Loucy (cell line): ENCODE measurements at regions not wholly inside any gene's neighbourhood (a gene's known extent, or its start where the extent isn't known, plus 50 kb on each side); places are given as distances from the start of the nearest gene placed in this dataset.

Experiments
- H2AFZ ChIP-seq: fragments of 200-600 bp; sonication (generic); 2 replicates; pipeline ENCODE4 v1.6.0; 2016; ENCODE audit warnings: antibody characterized with exemption, mild to moderate bottlenecking, low read length, moderate library complexity
- H3F3A ChIP-seq: fragments of 200-600 bp; 2 replicates; pipeline ENCODE4 v1.6.0; 2016; ENCODE audit warnings: antibody characterized with exemption, low read depth, mild to moderate bottlenecking
- H3K27me3 ChIP-seq: fragments of 200-600 bp; sonication (generic); 2 replicates; pipeline ENCODE4 v1.6.1; 2014; ENCODE audit warnings: low read length, mild to moderate bottlenecking; ENCODE audit not compliant: insufficient read depth, poor library complexity, severe bottlenecking
- H3K36me3 ChIP-seq: fragments of 200-600 bp; sonication (generic); 2 replicates; pipeline ENCODE4 v1.6.1; 2016; ENCODE audit warnings: low read length; ENCODE audit not compliant: insufficient read depth
- H3K4me1 ChIP-seq: fragments of 200-600 bp; sonication (generic); 2 replicates; pipeline ENCODE4 v1.5.1; 2014; ENCODE audit warnings: low read length, mild to moderate bottlenecking; ENCODE audit not compliant: insufficient read depth, poor library complexity, severe bottlenecking
- H3K4me2 ChIP-seq: fragments of 200-600 bp; sonication (generic); 2 replicates; pipeline ENCODE4 v1.6.0; 2014; ENCODE audit warnings: antibody characterized with exemption, low read length, low read depth, mild to moderate bottlenecking; ENCODE audit not compliant: poor library complexity, severe bottlenecking
- H3K4me3 ChIP-seq: fragments of 200-600 bp; sonication (generic); 2 replicates; pipeline ENCODE4 v1.5.1; 2014; ENCODE audit warnings: low read length, mild to moderate bottlenecking, mixed read lengths; ENCODE audit not compliant: poor library complexity, severe bottlenecking
- H3K79me2 ChIP-seq: fragments of 200-600 bp; sonication (generic); 2 replicates; pipeline ENCODE4 v1.6.1; 2014; ENCODE audit warnings: low read length; ENCODE audit not compliant: insufficient read depth
- H3K9ac ChIP-seq: fragments of 200-600 bp; sonication (generic); 2 replicates; pipeline ENCODE4 v1.6.0; 2014; ENCODE audit warnings: mild to moderate bottlenecking, low read depth, low read length, moderate library complexity; ENCODE audit not compliant: poor library complexity, severe bottlenecking
- H3K9me2 ChIP-seq: fragments of 200-600 bp; sonication (generic); replicated peaks from 2 replicates; pipeline ENCODE4 v1.6.1; 2016; ENCODE audit warnings: low read depth, low read length, mixed read lengths
- H3K9me3 ChIP-seq: fragments of 200-600 bp; sonication (generic); 2 replicates; pipeline ENCODE4 v1.6.1; 2014; ENCODE audit warnings: mild to moderate bottlenecking, antibody characterized with exemption, low read length, low read depth; ENCODE audit not compliant: insufficient read depth
- H4K20me1 ChIP-seq: fragments of 200-600 bp; sonication (generic); 2 replicates; pipeline ENCODE4 v1.6.0; 2014; ENCODE audit warnings: antibody characterized with exemption, low read length, mild to moderate bottlenecking; ENCODE audit not compliant: insufficient read depth, poor library complexity, severe bottlenecking
- EZH2phosphoT487 ChIP-seq: fragments of 200-600 bp; IDR thresholded peaks from 2 replicates; pipeline ENCODE4 v1.6.1; 2018; ENCODE audit warnings: antibody characterized with exemption, mild to moderate bottlenecking, moderate library complexity, borderline replicate concordance
- TF ChIP-seq, protein P1 (sequence below): fragments of 200-600 bp; sonication (generic); conservative IDR thresholded peaks from 2 replicates; pipeline ENCODE4 v1.5.1; 2014; ENCODE audit warnings: mild to moderate bottlenecking, antibody characterized with exemption, low read length

DNA sequence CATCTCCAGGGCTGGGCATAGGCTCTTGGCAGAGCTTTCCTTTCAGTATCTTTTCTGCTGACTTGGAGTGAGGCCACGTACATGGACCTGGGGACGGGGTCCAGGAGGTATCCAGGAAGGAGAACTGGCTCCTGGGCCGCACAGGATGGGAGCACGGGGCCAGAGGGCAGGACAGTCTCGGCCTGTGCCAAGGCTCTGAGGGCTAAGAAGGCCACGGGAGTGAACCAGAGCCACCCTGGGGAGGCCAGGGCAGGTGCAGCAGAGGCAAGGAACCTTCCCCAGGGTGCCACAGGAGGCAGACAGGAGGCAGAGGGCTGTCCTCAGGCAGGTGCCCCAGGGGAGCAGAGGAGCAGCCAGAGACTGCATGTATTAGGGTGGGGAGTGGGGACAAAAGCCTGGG is 50.3 kb downstream of the PLXNA1 start:
- H2AFZ ChIP-seq, result no peak overlapping the region
- H3K4me3 ChIP-seq, result no peak overlapping the region
- H3K36me3 ChIP-seq, result no peaks in the 10 kb centered on the region
- H3K27me3 ChIP-seq, result no peaks in the 10 kb centered on the region
- no peaks in the 10 kb centered on the region for H3K79me2 ChIP-seq
- no peak overlapping the region for H3K9ac ChIP-seq
- TF ChIP-seq, protein P1, sequence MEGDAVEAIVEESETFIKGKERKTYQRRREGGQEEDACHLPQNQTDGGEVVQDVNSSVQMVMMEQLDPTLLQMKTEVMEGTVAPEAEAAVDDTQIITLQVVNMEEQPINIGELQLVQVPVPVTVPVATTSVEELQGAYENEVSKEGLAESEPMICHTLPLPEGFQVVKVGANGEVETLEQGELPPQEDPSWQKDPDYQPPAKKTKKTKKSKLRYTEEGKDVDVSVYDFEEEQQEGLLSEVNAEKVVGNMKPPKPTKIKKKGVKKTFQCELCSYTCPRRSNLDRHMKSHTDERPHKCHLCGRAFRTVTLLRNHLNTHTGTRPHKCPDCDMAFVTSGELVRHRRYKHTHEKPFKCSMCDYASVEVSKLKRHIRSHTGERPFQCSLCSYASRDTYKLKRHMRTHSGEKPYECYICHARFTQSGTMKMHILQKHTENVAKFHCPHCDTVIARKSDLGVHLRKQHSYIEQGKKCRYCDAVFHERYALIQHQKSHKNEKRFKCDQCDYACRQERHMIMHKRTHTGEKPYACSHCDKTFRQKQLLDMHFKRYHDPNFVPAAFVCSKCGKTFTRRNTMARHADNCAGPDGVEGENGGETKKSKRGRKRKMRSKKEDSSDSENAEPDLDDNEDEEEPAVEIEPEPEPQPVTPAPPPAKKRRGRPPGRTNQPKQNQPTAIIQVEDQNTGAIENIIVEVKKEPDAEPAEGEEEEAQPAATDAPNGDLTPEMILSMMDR, result no peak
- no peak for TF ChIP-seq EZH2phosphoT487
- no peaks in the 10 kb centered on the region for H3F3A ChIP-seq
- no peaks in the 10 kb centered on the region for H3K9me3 ChIP-seq
- H3K4me2 ChIP-seq, result no peak overlapping the region
- H4K20me1 ChIP-seq, result no peaks in the 10 kb centered on the region
- no peaks in the 10 kb centered on the region for H3K9me2 ChIP-seq
- no peaks in the 10 kb centered on the region for H3K4me1 ChIP-seq

DNA sequence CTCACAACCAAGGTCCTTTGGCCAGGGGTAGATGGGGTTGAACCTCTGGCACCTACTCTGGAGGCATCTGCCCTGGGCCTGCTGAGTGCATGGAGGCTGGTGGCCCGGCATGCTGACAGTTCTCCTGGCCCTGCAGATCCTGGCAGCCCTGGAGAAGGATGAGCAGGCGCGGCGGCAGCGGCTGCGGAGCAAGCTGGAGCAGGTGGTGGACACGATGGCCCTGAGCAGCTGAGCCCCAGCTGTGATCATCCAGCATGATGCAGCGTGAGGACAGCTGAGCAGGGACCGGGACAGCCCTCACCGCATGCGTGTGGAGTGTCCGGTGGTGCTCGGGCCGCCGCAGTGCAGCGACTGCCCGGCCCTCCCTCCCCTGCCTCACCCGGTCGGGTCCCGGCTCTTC is 50.9 kb downstream of the PLXNA1 start:
- H3K4me3 ChIP-seq, result no peak overlapping the region
- no peaks in the 10 kb centered on the region for H3K79me2 ChIP-seq
- no peaks in the 10 kb centered on the region for H3K9me2 ChIP-seq
- no peaks in the 10 kb centered on the region for H3K36me3 ChIP-seq
- no peaks in the 10 kb centered on the region for H3K4me1 ChIP-seq
- H3K27me3 ChIP-seq, result no peaks in the 10 kb centered on the region
- H3K9ac ChIP-seq, result no peak overlapping the region
- H4K20me1 ChIP-seq, result no peaks in the 10 kb centered on the region
- no peaks in the 10 kb centered on the region for H3F3A ChIP-seq
- no peaks in the 10 kb centered on the region for H3K9me3 ChIP-seq
- no peak for TF ChIP-seq EZH2phosphoT487
- TF ChIP-seq, protein P1, result no peak
- H2AFZ ChIP-seq, result no peak overlapping the region
- no peak overlapping the region for H3K4me2 ChIP-seq

DNA sequence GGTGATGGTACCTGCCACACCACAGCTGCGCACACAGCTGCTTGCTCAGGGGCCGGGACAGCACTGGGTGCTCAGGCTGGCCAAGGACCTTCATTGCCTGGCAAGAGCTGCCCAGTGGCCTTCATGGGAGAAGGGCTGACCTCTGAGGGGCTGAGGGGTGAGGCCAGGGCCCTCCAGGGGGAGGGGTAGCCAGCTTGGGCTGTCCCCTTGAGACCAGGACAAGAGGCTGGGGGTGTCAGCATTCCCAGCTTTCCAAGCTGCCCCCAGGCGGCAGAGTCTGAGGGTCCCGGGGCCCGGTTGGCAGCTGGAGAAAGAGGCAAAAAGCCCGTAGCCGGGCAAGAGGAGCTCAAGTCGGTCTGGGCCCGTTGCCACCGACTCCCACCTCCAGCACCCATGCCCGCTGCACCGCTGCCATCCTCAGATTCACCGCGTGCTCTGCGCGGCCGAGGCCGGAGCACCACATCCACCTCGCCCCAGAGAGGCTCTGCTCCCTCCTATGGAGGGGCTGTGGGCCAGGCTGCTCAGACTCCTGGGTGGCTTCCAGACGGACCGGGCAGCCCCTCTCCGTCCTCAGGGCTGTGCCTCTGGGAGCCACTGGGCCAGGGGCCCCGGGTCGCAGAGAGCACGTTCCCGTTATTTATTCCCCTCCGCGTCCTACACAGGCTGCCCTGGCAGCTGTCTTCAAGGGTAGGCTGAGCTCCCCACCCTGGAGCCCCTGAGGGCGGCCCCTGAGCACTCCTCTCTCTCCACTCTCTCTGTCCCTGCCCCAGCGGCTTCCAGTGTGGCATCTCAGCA is 51.5 kb downstream of the PLXNA1 start:
- Histone ChIP-seq H3K79me2 (no peaks in the 10 kb centered on the region), H3F3A (no peaks in the 10 kb centered on the region), H2AFZ (no peak overlapping the region), H3K36me3 (no peaks in the 10 kb centered on the region), H3K4me2 (no peak overlapping the region), H3K4me1 (no peaks in the 10 kb centered on the region), H3K27me3 (no peaks in the 10 kb centered on the region), H3K4me3 (no peak overlapping the region), H3K9ac (no peak overlapping the region), H3K9me2 (no peaks in the 10 kb centered on the region), H4K20me1 (no peaks in the 10 kb centered on the region), H3K9me3 (no peaks in the 10 kb centered on the region)
- TF ChIP-seq, protein P1, result no peak
- TF ChIP-seq EZH2phosphoT487, result no peak
